CD4-positive, alpha-beta T cell (primary cell): ENCODE measurements at regions not wholly inside any gene's neighbourhood (a gene's known extent, or its start where the extent isn't known, plus 50 kb on each side); places are given as distances from the start of the nearest gene placed in this dataset.

ENCODE experiments used
- ATAC-seq: fragments of 200-7000 bp; cut with Tn5 transposase; one replicate; pipeline ENCODE4 v1.10.0; 2022; ENCODE audit warnings: mild to moderate bottlenecking; ENCODE audit not compliant: poor library complexity
- CTCF ChIA-PET: fragments of 350-600 bp; sonication (Branson Sonifier 250); formaldehyde crosslinking; loops from one replicate; lab custom pipeline; 2021; ENCODE audit warnings: antibody characterized with exemption, inconsistent platforms; lab: Charles Lee
- POLR2A ChIA-PET: fragments of 350-600 bp; sonication (Branson Sonifier 250); formaldehyde crosslinking; loops from one replicate; lab custom pipeline; 2021; ENCODE audit warnings: antibody characterized with exemption, inconsistent platforms; lab: Charles Lee
- DNase-seq, 14 experiments: peaks; one replicate each; pipeline ENCODE4 v3.0.0-alpha.2; 2013 to 2020; ENCODE audit warnings: mixed read lengths in 2 of 14
- H3K27ac ChIP-seq, 2 donors: one replicate each; pipeline versions ENCODE4 v1.5.1 to v1.7.0; 2013; ENCODE audit warnings: low read length in 2 of 2, low read depth in 1 of 2, mild to moderate bottlenecking in 1 of 2
- H3K27me3 ChIP-seq, 2 experiments: 1 replicate in 1 of 2; 2 replicates in 1 of 2; pipeline versions ENCODE4 v1.6.1 to v1.7.0; 2013; ENCODE audit warnings: low read length in 2 of 2, control low read depth in 1 of 2, mild to moderate bottlenecking in 1 of 2, moderate library complexity in 1 of 2; ENCODE audit not compliant: insufficient read depth in 2 of 2, control insufficient read depth in 1 of 2
- H3K36me3 ChIP-seq: one replicate; pipeline ENCODE4 v1.6.1; 2013; ENCODE audit warnings: low read length, control low read depth; ENCODE audit not compliant: insufficient read depth
- H3K4me1 ChIP-seq: one replicate; pipeline ENCODE4 v1.6.1; 2013; ENCODE audit warnings: low read length, control low read depth; ENCODE audit not compliant: insufficient read depth
- H3K4me3 ChIP-seq: one replicate; pipeline ENCODE4 v1.5.1; 2013; ENCODE audit warnings: mild to moderate bottlenecking, low read length, moderate library complexity
- H3K9me3 ChIP-seq, 2 experiments: 1 replicate in 1 of 2; 2 replicates in 1 of 2; pipeline versions ENCODE4 v1.6.1 to v1.7.0; 2013; ENCODE audit warnings: low read length in 2 of 2, mild to moderate bottlenecking in 2 of 2, control low read depth in 1 of 2, moderate library complexity in 1 of 2; ENCODE audit not compliant: control insufficient read depth in 1 of 2, insufficient read depth in 1 of 2
- H3K27ac Mint-ChIP-seq: one replicate; pipeline ENCODE4 v1.8.0; 2020; ENCODE audit warnings: mixed read lengths
- H3K27me3 Mint-ChIP-seq: one replicate; pipeline ENCODE4 v1.8.0; 2021; ENCODE audit warnings: mixed read lengths
- H3K36me3 Mint-ChIP-seq: one replicate; pipeline ENCODE4 v1.8.0; 2021; ENCODE audit warnings: low read depth, mixed read lengths
- H3K4me1 Mint-ChIP-seq: one replicate; pipeline ENCODE4 v1.8.0; 2021; ENCODE audit warnings: low read depth, mixed read lengths
- H3K4me3 Mint-ChIP-seq: one replicate; pipeline ENCODE4 v1.8.0; 2020; ENCODE audit warnings: mild to moderate bottlenecking, mixed read lengths
- H3K9me3 Mint-ChIP-seq: one replicate; pipeline ENCODE4 v1.8.0; 2020; ENCODE audit warnings: mixed read lengths
- CTCF ChIP-seq: fragments of 200-600 bp; IDR thresholded peaks from one replicate; pipeline ENCODE4 v1.8.0; 2022; ENCODE audit warnings: antibody characterized with exemption, mild to moderate bottlenecking
- intact Hi-C, 2 experiments: fragments of 100-400 bp; cut with DNase I in 1 of 2; cut with micrococcal nuclease in 1 of 2; formaldehyde crosslinking; loops; one replicate each; pipeline versions ENCODE4 v1.15.1 to v1.9.0; 2023 to 2025; cut with DNase I, micrococcal nuclease

- Histone ChIP-seq H3K27ac (no peak overlapping the region), H3K27me3 (no peaks in the 10 kb centered on the region), H3K36me3 (no peaks in the 10 kb centered on the region), H3K9me3 (peaks cover 0 to 4% of the 10 kb centered on the region in 2 experiments), H3K4me3 (no peak overlapping the region), H3K4me1 (no peaks in the 10 kb centered on the region)
- intact Hi-C loops: no loop called here
- Mint-ChIP-seq H3K27ac (no peak overlapping the region), H3K9me3 (peaks cover 4% of the 10 kb centered on the region), H3K27me3 (no peaks in the 10 kb centered on the region), H3K4me3 (no peak overlapping the region), H3K4me1 (no peaks in the 10 kb centered on the region), H3K36me3 (no peaks in the 10 kb centered on the region)
- ChIA-PET CTCF (no interaction called here), POLR2A (no interaction called here)
- no peak for ATAC-seq
- no peak for TF ChIP-seq CTCF
- DNase-seq: no peak
These were observed 113.8 kb downstream of the SLITRK6 start for GRCh38 chr13:85685436-85685835.

GRCh38 chr13:85675151-85675907 lies 123.9 kb downstream of the SLITRK6 start:
- H3K4me1 ChIP-seq: no peaks in the 10 kb centered on the region
- peaks cover 5 to 9% of the 10 kb centered on the region in 2 experiments for H3K9me3 ChIP-seq
- Mint-ChIP-seq H3K9me3 (peaks cover 5% of the 10 kb centered on the region), H3K4me3 (no peak overlapping the region), H3K4me1 (no peaks in the 10 kb centered on the region), H3K27me3 (no peaks in the 10 kb centered on the region), H3K36me3 (no peaks in the 10 kb centered on the region), H3K27ac (no peak overlapping the region)
- ChIA-PET CTCF (interaction anchor here (0.6 kb wide), 1 partner anchor 16 kb away, joined by 3 read pairs; no protein-coding TSS in a partner anchor), POLR2A (no interaction called here)
- H3K36me3 ChIP-seq: no peaks in the 10 kb centered on the region
- intact Hi-C loops: no loop called here
- TF ChIP-seq CTCF: no peak
- no peak for ATAC-seq
- no peaks in the 10 kb centered on the region for H3K27me3 ChIP-seq
- H3K27ac ChIP-seq: no peak overlapping the region
- no peak overlapping the region for H3K4me3 ChIP-seq
- no peak for DNase-seq

- Mint-ChIP-seq H3K4me1 (no peaks in the 10 kb centered on the region), H3K27me3 (no peaks in the 10 kb centered on the region), H3K27ac (no peak overlapping the region), H3K36me3 (no peaks in the 10 kb centered on the region), H3K4me3 (no peak overlapping the region), H3K9me3 (peaks cover 3% of the 10 kb centered on the region)
- ChIA-PET POLR2A (no interaction called here), CTCF (no interaction called here)
- ATAC-seq: no peak
- Histone ChIP-seq H3K27ac (no peak overlapping the region), H3K9me3 (peaks cover 0 to 9% of the 10 kb centered on the region in 2 experiments), H3K4me3 (no peak overlapping the region), H3K36me3 (no peaks in the 10 kb centered on the region), H3K4me1 (no peaks in the 10 kb centered on the region), H3K27me3 (no peaks in the 10 kb centered on the region)
- DNase-seq: no peak
- intact Hi-C loops: no loop called here
- no peak for TF ChIP-seq CTCF
These were observed 127.9 kb downstream of the SLITRK6 start for GRCh38 chr13:85671336-85671735.
